Erythroblast (primary cell): ENCODE measurements at regions not wholly inside any gene's neighbourhood (a gene's known extent, or its start where the extent isn't known, plus 50 kb on each side); places are given as distances from the start of the nearest gene placed in this dataset.

Experiments
- DNase-seq, 2 experiments: peaks; one replicate each; lab custom pipeline; 2025; lab: John Stamatoyannopoulos, UW
- GATA1 ChIP-seq: IDR thresholded peaks from 2 replicates; pipeline ENCODE4 v1.6.1; 2011; ENCODE audit warnings: low read depth, mild to moderate bottlenecking, control low read depth, low read length, moderate library complexity
- POLR2A ChIP-seq: IDR thresholded peaks from 2 replicates; pipeline ENCODE4 v1.6.1; 2011; ENCODE audit warnings: mild to moderate bottlenecking, low read length

- no peak for DNase-seq
- TF ChIP-seq GATA1 (no peak), POLR2A (no peak)
Measured at GRCh38 chr6:88376197-88376596, 210.1 kb upstream of the CNR1 start.

GRCh38 chr6:88374553-88374952, 208.4 kb upstream of the CNR1 start:
- no peak for DNase-seq
- no peak for TF ChIP-seq GATA1
- TF ChIP-seq POLR2A, result no peak

GRCh38 chr6:88371480-88371879, 205.3 kb upstream of the CNR1 start:
- no peak for TF ChIP-seq GATA1
- no peak for TF ChIP-seq POLR2A
- DNase-seq, result no peak

- DNase-seq, result no peak
- TF ChIP-seq POLR2A (no peak), GATA1 (no peak)
Measured at GRCh38 chr6:88370127-88370710, 204.1 kb upstream of the CNR1 start.

GRCh38 chr6:88369262-88369661, 203.1 kb upstream of the CNR1 start:
- TF ChIP-seq GATA1, result no peak
- no peak for TF ChIP-seq POLR2A
- no peak for DNase-seq

GRCh38 chr6:88368071-88368787, 202.1 kb upstream of the CNR1 start:
- DNase-seq, result no peak
- TF ChIP-seq POLR2A (no peak), GATA1 (no peak)

- DNase-seq, result no peak
- no peak for TF ChIP-seq POLR2A
Measured at GRCh38 chr6:88367248-88367647, 201.1 kb upstream of the CNR1 start.

- TF ChIP-seq GATA1 (no peak), POLR2A (no peak)
Measured at GRCh38 chr6:88366672-88367071, 200.5 kb upstream of the CNR1 start.

GRCh38 chr6:88365656-88366055, 199.5 kb upstream of the CNR1 start:
- TF ChIP-seq GATA1, result no peak
- TF ChIP-seq POLR2A, result no peak
- no peak for DNase-seq

More at GRCh38 chr6:88366672-88367071, 200.5 kb upstream of the CNR1 start:
- DNase-seq, result no peak

- DNase-seq, result no peak
- TF ChIP-seq GATA1, result no peak
- no peak for TF ChIP-seq POLR2A
Measured at GRCh38 chr6:88365230-88365629, 199.1 kb upstream of the CNR1 start.

- no peak for TF ChIP-seq POLR2A
- no peak for DNase-seq
Measured at GRCh38 chr6:88361754-88362153, 195.6 kb upstream of the CNR1 start.

- TF ChIP-seq GATA1 (no peak), POLR2A (no peak)
- DNase-seq, result no peak
Measured at GRCh38 chr6:88361298-88361697, 195.2 kb upstream of the CNR1 start.

GRCh38 chr6:88360203-88360797, 194.2 kb upstream of the CNR1 start:
- TF ChIP-seq GATA1 (no peak), POLR2A (no peak)
- no peak for DNase-seq

- TF ChIP-seq POLR2A, result no peak
- no peak for TF ChIP-seq GATA1
- no peak for DNase-seq
Measured at GRCh38 chr6:88359530-88360202, 193.5 kb upstream of the CNR1 start.
